Thoracic aorta (tissue), 2 donors: ENCODE measurements at regions not wholly inside any gene's neighbourhood (a gene's known extent, or its start where the extent isn't known, plus 50 kb on each side); places are given as distances from the start of the nearest gene placed in this dataset.

ENCODE experiments used
- ATAC-seq: fragments of 150-250 bp; one replicate; pipeline ENCODE4 v1.8.0; 2017; ENCODE audit warnings: low read depth; ENCODE audit not compliant: insufficient number of reproducible peaks, low FRiP score
- DNase-seq: peaks from one replicate; pipeline ENCODE4 v3.0.0-alpha.2; 2020; ENCODE audit warnings: low spot score
- H3K27ac ChIP-seq, 2 donors: fragments of 200-600 bp; sonication (generic); 1 replicate in 1 of 2; 2 replicates in 1 of 2; pipeline ENCODE4 v1.5.1; 2016; ENCODE audit warnings: mild to moderate bottlenecking in 2 of 2, moderate library complexity in 2 of 2
- H3K27me3 ChIP-seq: fragments of 200-600 bp; sonication (generic); replicated peaks from 2 replicates; pipeline ENCODE4 v1.6.0; 2016; ENCODE audit warnings: mild to moderate bottlenecking; ENCODE audit not compliant: insufficient read depth
- H3K36me3 ChIP-seq: fragments of 200-600 bp; sonication (generic); one replicate; pipeline ENCODE4 v1.5.1; 2016
- H3K4me1 ChIP-seq, 2 donors: fragments of 200-600 bp; sonication (generic); 1 replicate in 1 of 2; 2 replicates in 1 of 2; pipeline versions ENCODE4 v1.5.1 to v1.6.0; 2016; ENCODE audit warnings: low read depth in 2 of 2, mild to moderate bottlenecking in 1 of 2; ENCODE audit not compliant: control insufficient read depth in 1 of 2
- H3K4me3 ChIP-seq: fragments of 200-600 bp; sonication (generic); 2 replicates; pipeline ENCODE4 v1.5.1; 2016; ENCODE audit warnings: mild to moderate bottlenecking
- H3K9me3 ChIP-seq: fragments of 200-600 bp; sonication (generic); 2 replicates; pipeline ENCODE4 v1.5.1; 2016
- CTCF ChIP-seq: fragments of 200-600 bp; sonication (generic); IDR thresholded peaks from one replicate; pipeline ENCODE4 v1.5.1; 2019; ENCODE audit warnings: antibody characterized with exemption

GRCh38 chr5:15300141-15300540, 199.8 kb upstream of the FBXL7 start:
- no peaks in the 10 kb centered on the region for H3K27me3 ChIP-seq
- H3K4me3 ChIP-seq = no peak overlapping the region
- H3K27ac ChIP-seq = no peak overlapping the region
- no peak for TF ChIP-seq CTCF
- no peak for DNase-seq
- no peaks in the 10 kb centered on the region for H3K9me3 ChIP-seq
- ATAC-seq = no peak
- H3K36me3 ChIP-seq = no peaks in the 10 kb centered on the region
- H3K4me1 ChIP-seq = peaks cover 0 to 4% of the 10 kb centered on the region in 2 donors

GRCh38 chr5:15290953-15291352, 209.0 kb upstream of the FBXL7 start:
- TF ChIP-seq CTCF = no peak
- DNase-seq = no peak
- Histone ChIP-seq H3K4me1 (no peaks in the 10 kb centered on the region), H3K9me3 (no peaks in the 10 kb centered on the region), H3K36me3 (no peaks in the 10 kb centered on the region), H3K4me3 (no peak overlapping the region), H3K27ac (no peak overlapping the region), H3K27me3 (no peaks in the 10 kb centered on the region)
- ATAC-seq = no peak

GRCh38 chr5:15286650-15287049, 213.3 kb upstream of the FBXL7 start:
- no peak overlapping the region for H3K27ac ChIP-seq
- no peaks in the 10 kb centered on the region for H3K4me1 ChIP-seq
- H3K9me3 ChIP-seq = no peaks in the 10 kb centered on the region
- H3K27me3 ChIP-seq = no peaks in the 10 kb centered on the region
- TF ChIP-seq CTCF = peak; percentile 35
- no peaks in the 10 kb centered on the region for H3K36me3 ChIP-seq
- no peak for ATAC-seq
- DNase-seq = no peak
- no peak overlapping the region for H3K4me3 ChIP-seq

GRCh38 chr5:15285901-15286583, 213.9 kb upstream of the FBXL7 start:
- Histone ChIP-seq H3K27ac (no peak overlapping the region), H3K4me3 (no peak overlapping the region), H3K9me3 (no peaks in the 10 kb centered on the region), H3K36me3 (no peaks in the 10 kb centered on the region), H3K4me1 (no peaks in the 10 kb centered on the region), H3K27me3 (no peaks in the 10 kb centered on the region)
- DNase-seq (no peak), ATAC-seq (peak; percentile 55)
- no peak for TF ChIP-seq CTCF

GRCh38 chr5:15284706-15285105, 215.3 kb upstream of the FBXL7 start:
- TF ChIP-seq CTCF = no peak
- DNase-seq = no peak

More at GRCh38 chr5:15284706-15285105, 215.3 kb upstream of the FBXL7 start:
- no peak for ATAC-seq
- no peaks in the 10 kb centered on the region for H3K36me3 ChIP-seq
- no peaks in the 10 kb centered on the region for H3K9me3 ChIP-seq
- H3K27ac ChIP-seq = no peak overlapping the region
- no peaks in the 10 kb centered on the region for H3K27me3 ChIP-seq
- no peaks in the 10 kb centered on the region for H3K4me1 ChIP-seq
- no peak overlapping the region for H3K4me3 ChIP-seq
